22Rv1 (cell line): ENCODE measurements at regions not wholly inside any gene's neighbourhood (a gene's known extent, or its start where the extent isn't known, plus 50 kb on each side); places are given as distances from the start of the nearest gene placed in this dataset.

ENCODE experiments used
- H3K27ac ChIP-seq: fragments of 450-650 bp; 2 replicates; pipeline ENCODE4 v1.5.1; 2017
- CTCF ChIP-seq: fragments of 450-650 bp; IDR thresholded peaks from 2 replicates; pipeline ENCODE4 v1.5.1; 2017; ENCODE audit warnings: mild to moderate bottlenecking
- ZFX ChIP-seq: fragments of 450-650 bp; IDR thresholded peaks from 2 replicates; pipeline ENCODE4 v1.6.1; 2017; ENCODE audit warnings: antibody characterized with exemption, borderline replicate concordance

GRCh38 chr20:11376420-11376819 lies 541.3 kb upstream of the BTBD3 start:
- TF ChIP-seq CTCF (no peak), ZFX (no peak)
- no peak overlapping the region for H3K27ac ChIP-seq

- TF ChIP-seq CTCF, result no peak
- no peak for TF ChIP-seq ZFX
- H3K27ac ChIP-seq, result no peak overlapping the region
Observed at GRCh38 chr20:11376998-11377397, 540.7 kb upstream of the BTBD3 start.

GRCh38 chr20:11377761-11378160 lies 539.9 kb upstream of the BTBD3 start:
- no peak overlapping the region for H3K27ac ChIP-seq
- TF ChIP-seq CTCF, result no peak
- no peak for TF ChIP-seq ZFX

- TF ChIP-seq CTCF, result no peak
- TF ChIP-seq ZFX, result no peak
- no peak overlapping the region for H3K27ac ChIP-seq
Observed at GRCh38 chr20:11378252-11378651, 539.4 kb upstream of the BTBD3 start.

- H3K27ac ChIP-seq, result no peak overlapping the region
- no peak for TF ChIP-seq ZFX
Observed at GRCh38 chr20:11379257-11380011, 538.3 kb upstream of the BTBD3 start.

GRCh38 chr20:11380283-11380682 lies 537.4 kb upstream of the BTBD3 start:
- no peak for TF ChIP-seq ZFX
- no peak for TF ChIP-seq CTCF
- no peak overlapping the region for H3K27ac ChIP-seq

- TF ChIP-seq CTCF (no peak), ZFX (no peak)
- H3K27ac ChIP-seq, result no peak overlapping the region
Observed at GRCh38 chr20:11387189-11387754, 530.4 kb upstream of the BTBD3 start.

GRCh38 chr20:11389186-11389585 lies 528.5 kb upstream of the BTBD3 start:
- TF ChIP-seq ZFX, result no peak
- no peak for TF ChIP-seq CTCF
- no peak overlapping the region for H3K27ac ChIP-seq
